ENCODE measurements at regions not wholly inside any gene's neighbourhood (a gene's known extent, or its start where the extent isn't known, plus 50 kb on each side); places are given as distances from the start of the nearest gene placed in this dataset.

GRCh38 chr5:135235551-135236227 is 163.3 kb downstream of the MACROH2A1 start:
- no peak for DNase-seq (ENCODE audit: low spot score)

- DNase-seq (ENCODE audit: low spot score): no peak
Measured at GRCh38 chr5:135234666-135235401, 164.2 kb downstream of the MACROH2A1 start.

GRCh38 chr5:135234242-135234641 is 164.8 kb downstream of the MACROH2A1 start:
- no peak for DNase-seq (ENCODE audit: low spot score)

GRCh38 chr5:135233477-135233876 is 165.6 kb downstream of the MACROH2A1 start:
- no peak for DNase-seq (ENCODE audit: low spot score)

- no peak for DNase-seq (ENCODE audit: low spot score)
Measured at GRCh38 chr5:135232958-135233357, 166.1 kb downstream of the MACROH2A1 start.

GRCh38 chr5:135231289-135231688 is 167.7 kb downstream of the MACROH2A1 start:
- no peak for DNase-seq (ENCODE audit: low spot score)

- no peak for DNase-seq (ENCODE audit: low spot score)
Measured at GRCh38 chr5:135230251-135230925, 168.6 kb downstream of the MACROH2A1 start.

- DNase-seq (ENCODE audit: low spot score): no peak
Measured at GRCh38 chr5:135229679-135230132, 169.3 kb downstream of the MACROH2A1 start.

- DNase-seq (ENCODE audit: low spot score): no peak
Measured at GRCh38 chr5:135229122-135229521, 169.9 kb downstream of the MACROH2A1 start.

GRCh38 chr5:135228222-135228621 is 170.8 kb downstream of the MACROH2A1 start:
- no peak for DNase-seq (ENCODE audit: low spot score)

- peak; percentile 55 for DNase-seq (ENCODE audit: low spot score)
Measured at GRCh38 chr5:135227064-135228022, 171.7 kb downstream of the MACROH2A1 start.

GRCh38 chr5:135225856-135226560 is 173.0 kb downstream of the MACROH2A1 start:
- peak; percentile 65 for DNase-seq (ENCODE audit: low spot score)

GRCh38 chr5:135223891-135224625 is 175.0 kb downstream of the MACROH2A1 start:
- no peak for DNase-seq (ENCODE audit: low spot score)

- DNase-seq (ENCODE audit: low spot score): no peak
Measured at GRCh38 chr5:135223404-135223803, 175.6 kb downstream of the MACROH2A1 start.

GRCh38 chr5:135222771-135223170 is 176.3 kb downstream of the MACROH2A1 start:
- no peak for DNase-seq (ENCODE audit: low spot score)

- DNase-seq (ENCODE audit: low spot score): peak; percentile 6
Measured at GRCh38 chr5:135222171-135222681, 176.8 kb downstream of the MACROH2A1 start.

GRCh38 chr5:135221696-135222095 is 177.3 kb downstream of the MACROH2A1 start:
- peak; percentile 4 for DNase-seq (ENCODE audit: low spot score)

GRCh38 chr5:135221187-135221473 is 177.9 kb downstream of the MACROH2A1 start:
- DNase-seq (ENCODE audit: low spot score): no peak

GRCh38 chr5:135220394-135221186 is 178.4 kb downstream of the MACROH2A1 start:
- DNase-seq (ENCODE audit: low spot score): peak; percentile 5

GRCh38 chr5:135219868-135220267 is 179.2 kb downstream of the MACROH2A1 start:
- DNase-seq (ENCODE audit: low spot score): peak; percentile 9
